GM18858 (cell line): ENCODE measurements at regions not wholly inside any gene's neighbourhood (a gene's known extent, or its start where the extent isn't known, plus 50 kb on each side); places are given as distances from the start of the nearest gene placed in this dataset.
"Not testable (repeated sequence)": the region's sequence is repeated elsewhere in the genome, so short reads cannot be mapped to it uniquely, and the experiment has no call there.

ENCODE experiments used
- ATAC-seq: cut with Tn5 transposase; IDR thresholded peaks from one replicate; pipeline ENCODE4 v1.9.1; 2021; ENCODE audit not compliant: unreplicated experiment

DNA sequence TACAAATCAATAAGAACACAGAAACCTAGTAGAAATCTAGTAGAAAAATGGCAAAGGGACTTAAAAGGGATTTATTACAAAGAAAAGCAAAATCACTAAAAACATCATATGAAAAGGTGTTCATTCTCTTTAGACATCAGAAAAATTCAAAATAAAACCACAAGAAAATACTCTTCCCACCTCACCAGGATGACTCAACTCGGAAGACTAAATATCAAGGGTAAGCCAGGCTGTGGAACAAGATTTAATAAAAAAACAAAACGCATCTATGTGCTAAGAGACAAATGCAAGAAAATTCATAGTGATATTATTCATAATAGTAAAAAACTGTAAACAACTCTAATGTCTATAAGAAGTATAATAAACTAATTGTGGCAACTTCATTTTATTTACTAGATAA, 181.6 kb upstream of the GHR start:
- no peak for ATAC-seq

DNA sequence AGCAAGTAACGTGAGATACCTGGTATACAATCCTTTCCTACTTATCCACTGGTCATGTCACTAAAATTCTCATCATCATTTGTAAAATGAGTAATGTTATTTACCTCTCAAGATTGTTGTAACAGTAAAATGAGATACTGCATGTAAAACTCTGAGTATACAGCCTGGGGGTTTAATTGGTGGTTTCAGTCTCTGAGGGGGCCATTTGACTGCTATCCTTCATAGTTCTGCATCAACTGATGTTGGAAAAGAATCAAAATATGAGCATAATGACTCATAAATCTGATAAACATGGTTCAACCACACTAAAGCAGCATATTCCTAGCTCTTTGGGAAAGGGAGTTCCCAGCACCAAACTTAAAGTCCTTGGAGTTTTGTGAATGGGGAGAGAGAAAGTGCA, 181.0 kb upstream of the GHR start:
- ATAC-seq: no peak

DNA sequence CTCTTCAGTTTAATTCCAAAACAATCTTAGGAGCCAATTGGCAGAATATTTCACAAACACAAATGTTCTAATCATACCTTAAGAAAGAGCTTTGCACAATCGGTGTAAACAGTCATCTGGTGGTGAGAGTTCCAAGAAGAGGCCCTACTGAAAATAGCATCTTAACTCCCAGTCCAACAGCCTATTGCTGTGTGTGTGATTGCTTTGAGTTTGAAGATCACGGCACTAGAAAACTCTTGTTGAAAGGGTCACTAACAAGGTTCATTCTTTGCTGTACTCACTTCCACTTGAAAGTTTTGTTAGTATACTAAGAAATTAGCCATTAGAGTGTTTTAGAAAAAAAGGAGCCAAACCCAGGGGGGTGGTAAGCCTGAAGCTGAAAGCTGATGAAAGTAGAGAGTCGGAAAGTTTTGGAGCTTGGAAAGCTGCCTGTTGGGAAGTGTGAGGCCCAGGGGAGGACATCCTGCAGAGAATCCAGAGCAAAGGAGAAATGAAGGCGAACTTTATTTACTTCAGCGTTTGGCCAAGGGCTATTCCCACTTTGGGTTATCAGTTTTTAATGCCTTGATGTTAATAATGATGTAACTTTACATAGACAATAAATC, 180.3 kb upstream of the GHR start:
- no peak for ATAC-seq

DNA sequence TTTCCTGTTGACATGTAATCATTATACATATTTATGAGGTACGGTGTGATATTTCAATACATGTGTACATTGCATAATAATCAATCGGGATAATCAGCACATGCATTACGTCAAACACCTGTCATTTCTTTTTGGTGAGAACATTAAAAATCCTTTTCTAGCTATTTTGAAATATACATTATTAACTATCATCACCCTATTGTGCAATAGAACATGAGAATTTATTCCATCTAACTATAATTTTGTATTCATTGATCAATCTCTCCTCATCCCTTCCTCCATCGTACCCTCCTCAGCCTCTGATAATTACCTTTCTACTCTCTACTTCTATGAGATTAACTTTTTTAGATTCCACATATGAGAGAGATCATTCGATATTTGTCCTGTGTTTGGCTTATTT, 170.9 kb upstream of the GHR start:
- ATAC-seq: no peak

DNA sequence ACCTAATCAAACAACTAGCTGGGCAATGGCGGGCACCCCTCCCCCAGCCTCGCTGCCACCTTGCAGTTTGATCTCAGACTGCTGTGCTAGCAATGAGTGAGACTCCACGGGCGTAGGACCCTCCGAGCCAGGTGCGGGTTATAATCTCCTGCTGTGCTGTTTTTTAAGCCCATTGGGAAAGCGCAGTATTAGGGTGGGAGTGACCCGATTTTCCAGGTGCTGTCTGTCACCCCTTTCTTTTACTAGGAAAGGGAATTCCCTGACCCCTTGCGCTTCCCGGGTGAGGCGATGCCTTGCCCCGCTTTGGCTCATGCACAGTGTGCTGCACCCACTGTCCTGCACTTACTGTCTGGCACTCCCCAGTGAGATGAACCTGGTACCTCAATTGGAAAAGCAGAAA, 163.3 kb upstream of the GHR start:
- not testable (repeated sequence) for ATAC-seq

GRCh38 chr5:42267091-42267490, 156.1 kb upstream of the GHR start:
- no peak for ATAC-seq

- not testable (repeated sequence) for ATAC-seq
Measured at GRCh38 chr5:42268170-42268569, 155.1 kb upstream of the GHR start.

- no peak for ATAC-seq
Measured at GRCh38 chr5:42268630-42269029, 154.6 kb upstream of the GHR start.

- ATAC-seq: no peak
Measured at GRCh38 chr5:42270771-42271170, 152.5 kb upstream of the GHR start.

- ATAC-seq: no peak
Measured at GRCh38 chr5:42274913-42275312, 148.3 kb upstream of the GHR start.

DNA sequence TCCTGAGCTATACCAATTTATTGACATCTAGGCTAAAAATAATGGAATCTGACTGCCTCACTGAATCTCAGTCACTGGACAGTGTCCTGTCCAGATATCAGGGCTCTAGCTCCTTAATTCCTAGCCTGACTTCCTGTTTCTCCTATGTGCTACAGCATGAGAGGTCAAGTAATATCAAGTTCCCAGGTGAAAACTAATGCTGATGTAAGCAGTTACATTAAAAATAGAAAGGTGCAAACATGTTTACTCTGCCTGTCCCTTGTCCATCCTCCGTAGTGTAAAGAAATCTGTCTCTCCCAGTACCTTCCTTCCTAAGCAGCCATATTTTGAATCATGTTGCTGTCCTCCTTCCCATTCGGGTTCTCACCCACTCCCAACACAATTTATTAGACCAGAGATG, 145.9 kb upstream of the GHR start:
- ATAC-seq: no peak

DNA sequence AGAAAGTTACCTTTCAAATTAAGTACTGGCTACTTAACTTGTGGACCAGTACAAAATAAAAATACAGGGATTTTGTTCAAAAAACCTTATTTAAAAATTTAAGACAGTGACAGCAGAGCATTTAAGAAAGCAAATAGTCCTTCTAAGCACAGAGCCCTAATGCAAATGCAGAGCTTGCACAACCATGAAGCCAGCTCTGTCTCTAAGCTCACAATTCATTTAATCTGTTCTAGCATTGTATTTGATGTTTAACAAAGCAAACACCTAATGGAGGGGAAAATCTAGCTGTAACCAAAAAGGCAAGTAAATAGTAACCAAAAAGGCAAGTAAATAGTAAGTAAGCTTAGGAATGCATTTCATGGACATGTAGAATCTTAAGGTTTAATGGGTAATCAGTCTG, 138.7 kb upstream of the GHR start:
- no peak for ATAC-seq

DNA sequence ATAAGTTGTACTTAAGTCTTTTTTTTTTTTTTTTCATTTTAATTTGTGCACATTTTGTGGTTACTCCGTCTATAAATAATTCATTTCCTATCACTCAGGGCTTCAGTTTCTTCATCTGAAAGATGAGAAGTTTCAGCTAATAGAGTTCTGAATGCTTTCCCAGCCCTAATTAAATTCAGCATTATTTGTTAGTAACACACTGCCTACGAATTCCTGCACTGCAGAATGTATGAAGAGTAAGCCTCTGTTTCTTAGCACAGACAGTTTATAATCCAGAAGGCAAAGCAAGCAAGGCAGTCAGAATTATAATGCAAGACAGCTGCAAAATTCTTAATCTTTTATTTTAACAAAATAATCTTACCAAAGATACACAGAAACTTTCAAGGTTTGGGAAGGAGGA, 138.0 kb upstream of the GHR start:
- ATAC-seq: no peak

DNA sequence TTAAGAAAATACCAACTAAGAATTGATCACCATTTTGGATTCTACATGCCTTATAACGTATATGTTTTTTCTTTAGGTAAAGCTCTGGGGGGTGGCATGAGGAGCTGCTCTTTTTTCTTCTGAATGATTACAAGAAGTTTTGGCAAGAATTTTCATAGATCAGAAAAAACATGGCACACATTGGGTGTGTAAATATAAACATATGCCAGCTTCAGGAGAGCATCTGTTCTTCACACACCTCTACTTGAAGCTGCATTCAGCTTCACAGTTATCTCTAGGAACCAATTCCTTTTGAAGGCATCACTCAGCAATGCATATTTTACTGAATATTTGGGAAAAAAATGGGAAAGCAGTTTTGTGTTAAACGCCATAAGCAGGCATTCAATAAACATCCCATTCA, 122.7 kb upstream of the GHR start:
- no peak for ATAC-seq

DNA sequence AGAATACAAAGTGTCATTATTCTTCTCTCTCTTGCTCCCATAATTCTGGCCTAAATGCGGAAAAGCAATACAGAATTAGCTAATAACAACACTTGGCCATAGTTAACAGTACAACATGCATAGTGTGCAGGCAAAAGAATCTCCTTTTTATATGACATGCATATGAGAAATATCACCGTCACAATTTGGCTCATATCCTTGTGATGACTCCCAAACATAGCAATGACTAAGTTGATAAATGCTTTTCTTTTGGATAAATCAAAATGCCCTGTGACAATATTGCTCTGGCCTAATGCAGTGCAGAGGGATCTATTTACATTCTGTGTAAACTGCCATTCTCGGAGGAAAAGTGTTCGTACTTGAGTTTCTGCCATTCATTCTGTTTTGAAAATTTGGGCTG, 121.9 kb upstream of the GHR start:
- ATAC-seq: no peak

DNA sequence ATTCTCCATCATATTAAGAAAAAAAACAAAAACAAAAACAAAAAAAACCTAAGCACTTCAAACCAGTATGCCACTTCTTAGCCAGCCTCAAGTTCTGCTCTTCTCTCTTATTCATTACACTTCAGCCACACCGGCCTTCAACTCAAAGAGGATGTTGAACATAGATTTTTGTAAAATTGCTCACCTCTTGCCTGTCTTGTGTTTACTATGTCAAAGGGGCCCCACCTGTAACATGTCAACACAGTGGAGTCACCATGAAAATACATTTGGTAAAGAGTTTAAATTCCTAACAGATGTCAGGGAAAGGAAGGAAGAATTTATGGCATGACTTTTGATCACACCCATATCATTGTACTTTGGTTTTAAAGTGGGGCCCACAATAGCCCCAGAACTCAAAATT, 121.1 kb upstream of the GHR start:
- no peak for ATAC-seq

DNA sequence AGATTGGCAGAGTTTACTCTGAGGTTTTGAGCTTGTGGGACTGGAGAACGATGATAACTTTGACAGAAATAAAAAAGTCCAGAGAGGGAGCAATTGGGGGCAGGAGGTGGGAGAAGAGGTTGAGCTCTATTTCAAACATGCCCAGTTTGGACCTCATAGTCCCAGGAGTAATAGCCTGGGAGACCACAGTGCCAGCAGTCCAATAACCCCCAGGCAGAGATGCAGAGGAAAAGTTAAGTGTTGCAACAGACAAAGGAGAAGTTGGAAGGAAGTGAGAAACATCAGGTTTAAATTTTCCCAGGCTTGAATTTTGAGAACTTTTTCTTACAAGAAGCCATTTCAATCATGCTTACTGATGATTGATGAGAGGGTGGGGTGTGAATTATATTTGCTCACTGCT, 117.0 kb upstream of the GHR start:
- ATAC-seq: no peak

DNA sequence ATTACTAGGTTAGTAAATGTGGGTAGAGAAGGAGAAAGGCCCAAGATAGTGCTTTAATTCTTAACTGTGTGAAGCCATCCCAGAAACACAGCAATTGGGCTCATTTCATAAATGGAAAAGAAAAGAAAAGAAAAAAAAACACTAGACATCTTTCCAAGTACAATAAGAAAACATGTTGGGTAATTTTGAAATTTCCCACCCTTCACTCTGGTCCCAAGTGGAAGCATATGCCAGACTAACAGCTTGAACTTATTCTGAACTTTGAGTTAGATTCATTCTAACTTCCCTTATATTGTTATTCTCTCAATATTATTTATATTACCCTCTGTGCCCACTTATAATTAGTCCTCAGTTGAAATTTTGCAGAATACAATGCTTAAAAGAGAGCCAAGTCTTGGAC, 113.4 kb upstream of the GHR start:
- no peak for ATAC-seq

DNA sequence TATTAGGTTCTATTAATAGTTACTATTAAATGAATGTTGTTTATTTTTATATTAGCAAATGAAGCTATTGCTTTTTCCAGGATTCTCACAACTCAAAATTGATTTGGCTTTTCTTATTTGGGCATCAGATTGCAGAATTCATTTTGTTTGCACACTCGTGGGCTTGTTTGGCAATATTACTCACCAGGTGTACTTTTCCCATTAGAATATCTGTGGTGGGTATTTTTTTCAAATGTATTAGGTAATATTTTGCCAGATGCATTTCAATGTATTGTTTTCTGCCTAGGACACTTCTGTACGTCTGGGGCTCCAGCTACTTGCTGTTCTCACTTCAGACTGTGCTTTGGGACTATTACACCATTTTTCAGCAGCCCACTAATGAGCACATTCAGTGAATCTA, 108.0 kb upstream of the GHR start:
- ATAC-seq: no peak

DNA sequence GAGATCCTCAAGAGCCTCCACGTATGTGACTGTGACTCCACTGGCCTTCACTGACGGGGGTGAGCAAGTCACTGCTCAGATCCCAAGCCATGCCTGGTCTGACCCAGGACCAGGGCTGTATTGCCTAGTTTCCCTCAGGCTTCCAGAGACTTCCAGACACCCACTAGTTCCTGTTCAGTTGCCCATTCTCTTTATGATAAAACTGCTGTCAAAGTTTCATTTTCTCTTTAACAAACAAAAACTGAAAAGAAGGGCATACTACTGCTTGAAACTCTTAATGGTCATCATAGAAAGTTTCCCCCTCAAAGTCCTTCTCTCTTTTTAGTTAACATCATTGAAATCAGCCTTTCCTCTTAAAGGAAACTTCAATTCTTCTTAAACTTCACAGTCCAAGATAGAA, 105.7 kb upstream of the GHR start:
- no peak for ATAC-seq

- ATAC-seq: not testable (repeated sequence)
Measured at GRCh38 chr5:42319546-42319945, 103.7 kb upstream of the GHR start.

DNA sequence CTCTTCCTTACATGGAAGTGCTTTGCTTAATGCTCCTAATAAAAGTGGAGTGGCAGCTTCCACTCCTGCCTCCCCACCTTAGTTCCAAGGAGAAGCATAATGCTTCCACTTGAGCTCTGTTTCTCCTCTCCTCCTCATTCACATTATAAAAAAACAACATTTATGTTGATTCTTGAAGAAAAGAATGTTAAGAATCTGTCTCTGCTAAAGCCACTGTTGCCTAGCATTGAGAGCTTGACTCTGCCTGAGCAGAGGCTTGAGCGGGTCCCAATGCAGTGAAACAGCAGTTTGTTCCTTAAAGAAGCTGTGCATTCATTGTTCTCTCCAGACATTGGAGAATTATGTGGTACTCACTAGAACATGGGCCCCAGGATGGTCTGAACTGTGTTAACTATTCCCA, 101.5 kb upstream of the GHR start:
- ATAC-seq: no peak

- ATAC-seq: no peak
Measured at GRCh38 chr5:42337143-42337542, 86.1 kb upstream of the GHR start.

- no peak for ATAC-seq
Measured at GRCh38 chr5:42337607-42338006, 85.6 kb upstream of the GHR start.
